WTC11 (cell line): ENCODE measurements at regions not wholly inside any gene's neighbourhood (a gene's known extent, or its start where the extent isn't known, plus 50 kb on each side); places are given as distances from the start of the nearest gene placed in this dataset.

Experiments used
- ATAC-seq: fragments of 200-7000 bp; cut with Tn5 transposase; 2 replicates; pipeline ENCODE4 v1.10.0; 2021; ENCODE audit warnings: mild to moderate bottlenecking, moderate library complexity
- CTCF ChIA-PET: fragments of 300-600 bp; sonication (Branson Sonifier 250); formaldehyde crosslinking; loops from one replicate; lab custom pipeline; 2021; ENCODE audit warnings: antibody characterized with exemption; lab: Charles Lee
- POLR2A ChIA-PET: fragments of 350-600 bp; sonication (Branson Sonifier 250); formaldehyde crosslinking; loops from one replicate; lab custom pipeline; 2021; ENCODE audit warnings: antibody characterized with exemption; lab: Charles Lee
- DNase-seq: peaks from one replicate; pipeline ENCODE4 v3.0.0; 2021; ENCODE audit warnings: low spot score
- H3K27ac Mint-ChIP-seq: 2 replicates; pipeline ENCODE4 v1.8.0; 2021; ENCODE audit warnings: mixed read lengths
- H3K27me3 Mint-ChIP-seq: 2 replicates; pipeline ENCODE4 v1.8.0; 2021; ENCODE audit warnings: low read depth, mild to moderate bottlenecking, moderate library complexity, mixed read lengths
- H3K36me3 Mint-ChIP-seq: 2 replicates; pipeline ENCODE4 v1.8.0; 2021; ENCODE audit warnings: mixed read lengths
- H3K4me1 Mint-ChIP-seq: 2 replicates; pipeline ENCODE4 v1.8.0; 2022; ENCODE audit warnings: mixed read lengths
- H3K4me3 Mint-ChIP-seq: 2 replicates; pipeline ENCODE4 v1.8.0; 2021; ENCODE audit warnings: mild to moderate bottlenecking, moderate library complexity, mixed read lengths
- H3K9me3 Mint-ChIP-seq: 2 replicates; pipeline ENCODE4 v1.8.0; 2021; ENCODE audit warnings: mixed read lengths
- CREB1 ChIP-seq: sonication (generic); formaldehyde crosslinking; IDR thresholded peaks from 2 replicates; pipeline ENCODE4 v1.8.0; 2023; ENCODE audit warnings: mild to moderate bottlenecking, missing genetic modification reagents
- E2F4 ChIP-seq: sonication (generic); formaldehyde crosslinking; IDR thresholded peaks from 2 replicates; pipeline ENCODE4 v1.8.1; 2022; ENCODE audit warnings: low read depth, mild to moderate bottlenecking, moderate library complexity, missing genetic modification reagents, borderline replicate concordance
- ETV6 ChIP-seq: sonication (generic); formaldehyde crosslinking; IDR thresholded peaks from 2 replicates; pipeline ENCODE4 v1.8.1; 2022; ENCODE audit warnings: mild to moderate bottlenecking, missing genetic modification reagents
- FOXJ3 ChIP-seq: sonication (generic); formaldehyde crosslinking; IDR thresholded peaks from 2 replicates; pipeline ENCODE4 v1.9.0; 2021; ENCODE audit warnings: missing genetic modification reagents, mild to moderate bottlenecking, borderline replicate concordance
- FOXP4 ChIP-seq: sonication (generic); formaldehyde crosslinking; IDR thresholded peaks from 2 replicates; pipeline ENCODE4 v1.8.0; 2022; ENCODE audit warnings: mild to moderate bottlenecking, missing genetic modification reagents
- GRHL2 ChIP-seq: fragments of 250-450 bp; sonication (Bioruptor Pico); IDR thresholded peaks from 2 replicates; pipeline ENCODE4 v1.8.0; 2022; ENCODE audit warnings: mild to moderate bottlenecking, moderate library complexity; ENCODE audit not compliant: insufficient replicate concordance, severe bottlenecking
- JAZF1 ChIP-seq: fragments of 250-450 bp; sonication (Bioruptor Pico); IDR thresholded peaks from 2 replicates; pipeline ENCODE4 v1.9.0; 2021; ENCODE audit warnings: moderate library complexity, mild to moderate bottlenecking, inconsistent platforms
- MLX ChIP-seq: sonication (generic); formaldehyde crosslinking; IDR thresholded peaks from 2 replicates; pipeline ENCODE4 v1.8.1; 2023; ENCODE audit warnings: mild to moderate bottlenecking, missing genetic modification reagents, moderate library complexity
- MYBL2 ChIP-seq: sonication (generic); formaldehyde crosslinking; IDR thresholded peaks from 2 replicates; pipeline ENCODE4 v1.8.1; 2023; ENCODE audit warnings: mild to moderate bottlenecking, moderate library complexity, missing genetic modification reagents
- NFYB ChIP-seq: sonication (generic); formaldehyde crosslinking; conservative IDR thresholded peaks from 2 replicates; pipeline ENCODE4 v1.8.0; 2022; ENCODE audit warnings: low read depth, missing genetic modification reagents
- PREB ChIP-seq: sonication (generic); formaldehyde crosslinking; IDR thresholded peaks from 2 replicates; pipeline ENCODE4 v1.8.1; 2022; ENCODE audit warnings: mild to moderate bottlenecking, missing genetic modification reagents, moderate library complexity, borderline replicate concordance
- RELA ChIP-seq: sonication (generic); formaldehyde crosslinking; IDR thresholded peaks from 2 replicates; pipeline ENCODE4 v1.8.1; 2022; ENCODE audit warnings: missing genetic modification reagents, mild to moderate bottlenecking, borderline replicate concordance
- STAT6 ChIP-seq: sonication (generic); formaldehyde crosslinking; conservative IDR thresholded peaks from 2 replicates; pipeline ENCODE4 v1.8.1; 2023; ENCODE audit warnings: mild to moderate bottlenecking, low read depth, missing genetic modification reagents, moderate library complexity
- ZNF121 ChIP-seq: sonication (generic); formaldehyde crosslinking; IDR thresholded peaks from 2 replicates; pipeline ENCODE4 v1.8.0; 2023; ENCODE audit warnings: missing genetic modification reagents
- ZNF219 ChIP-seq: sonication (generic); formaldehyde crosslinking; IDR thresholded peaks from 2 replicates; pipeline ENCODE4 v1.8.0; 2023; ENCODE audit warnings: missing genetic modification reagents, mild to moderate bottlenecking, borderline replicate concordance
- ZNF263 ChIP-seq: sonication (generic); formaldehyde crosslinking; IDR thresholded peaks from 2 replicates; pipeline ENCODE4 v1.8.1; 2022; ENCODE audit warnings: low read depth, mild to moderate bottlenecking, moderate library complexity, missing genetic modification reagents

- TF ChIP-seq FOXP4 (CRISPR knock-in tag): no peak
These were observed 89.2 kb upstream of the EFHC2 start (continued) for GRCh38 chrX:44432641-44433040.

- peaks cover 5% of the 10 kb centered on the region; the same call in 1 of the 2 replicates for H3K9me3 Mint-ChIP-seq
- no peak overlapping the region for H3K27ac Mint-ChIP-seq
- no peaks in the 10 kb centered on the region for H3K36me3 Mint-ChIP-seq
- DNase-seq: no peak
- ChIA-PET POLR2A (no interaction called here), CTCF (no interaction called here)
- no peaks in the 10 kb centered on the region for H3K4me1 Mint-ChIP-seq
- TF ChIP-seq FOXJ3 (CRISPR knock-in tag): no peak
- no peak for TF ChIP-seq MYBL2 (CRISPR knock-in tag)
- TF ChIP-seq NFYB (CRISPR knock-in tag): no peak
- TF ChIP-seq CREB1 (CRISPR knock-in tag): no peak
- no peak for TF ChIP-seq JAZF1
- TF ChIP-seq ZNF263 (CRISPR knock-in tag): no peak
- no peak for TF ChIP-seq ETV6 (CRISPR knock-in tag)
- TF ChIP-seq RELA (CRISPR knock-in tag): no peak
- H3K27me3 Mint-ChIP-seq: no peaks in the 10 kb centered on the region; the same call in 1 of the 2 replicates
- H3K4me3 Mint-ChIP-seq: no peak overlapping the region
- no peak for ATAC-seq
These were observed 87.7 kb upstream of the EFHC2 start for GRCh38 chrX:44431194-44431593.

- ChIA-PET POLR2A (no interaction called here), CTCF (no interaction called here)
- peaks cover 4% of the 10 kb centered on the region; the same call in 1 of the 2 replicates for H3K27me3 Mint-ChIP-seq
- H3K9me3 Mint-ChIP-seq: no peaks in the 10 kb centered on the region
- no peak for ATAC-seq
- no peak overlapping the region for H3K4me3 Mint-ChIP-seq
- no peak for DNase-seq
- no peak overlapping the region for H3K27ac Mint-ChIP-seq
- H3K4me1 Mint-ChIP-seq: no peaks in the 10 kb centered on the region
- TF ChIP-seq ZNF219: no peak
- TF ChIP-seq E2F4: no peak
- no peak for TF ChIP-seq ZNF121 (CRISPR knock-in tag)
- no peak for TF ChIP-seq STAT6 (CRISPR knock-in tag)
- no peaks in the 10 kb centered on the region for H3K36me3 Mint-ChIP-seq
These were observed 85.6 kb upstream of the EFHC2 start for GRCh38 chrX:44428989-44429627.

- H3K36me3 Mint-ChIP-seq: no peaks in the 10 kb centered on the region
- H3K9me3 Mint-ChIP-seq: no peaks in the 10 kb centered on the region
- H3K27ac Mint-ChIP-seq: no peak overlapping the region
- CTCF ChIA-PET: no interaction called here
- TF ChIP-seq ZNF263 (CRISPR knock-in tag) (no peak), PREB (no peak), GRHL2 (CRISPR knock-in tag) (no peak), MLX (CRISPR knock-in tag) (no peak)
- DNase-seq (no peak), ATAC-seq (no peak)
- POLR2A ChIA-PET: no interaction called here
- peaks cover 4% of the 10 kb centered on the region; the same call in 1 of the 2 replicates for H3K27me3 Mint-ChIP-seq
- H3K4me1 Mint-ChIP-seq: no peaks in the 10 kb centered on the region
- H3K4me3 Mint-ChIP-seq: no peak overlapping the region
These were observed 79.2 kb upstream of the EFHC2 start for GRCh38 chrX:44422631-44423030.
